Omental fat pad (tissue), 3 donors: ENCODE measurements at regions not wholly inside any gene's neighbourhood (a gene's known extent, or its start where the extent isn't known, plus 50 kb on each side); places are given as distances from the start of the nearest gene placed in this dataset.

Experiments used
- ATAC-seq: fragments of 150-250 bp; one replicate; pipeline ENCODE4 v1.9.1; 2016; ENCODE audit warnings: mild to moderate bottlenecking, moderate library complexity; ENCODE audit not compliant: low FRiP score
- DNase-seq: peaks from one replicate; pipeline ENCODE4 v3.0.0-alpha.2; 2019; ENCODE audit warnings: low spot score
- TF ChIP-seq, protein P1 (sequence below), 3 donors: fragments of 450-650 bp; IDR thresholded peaks; one replicate each; pipeline ENCODE4 v1.5.1; 2016 to 2017; ENCODE audit warnings: antibody characterized with exemption in 3 of 3, mild to moderate bottlenecking in 3 of 3, moderate library complexity in 2 of 3

DNA sequence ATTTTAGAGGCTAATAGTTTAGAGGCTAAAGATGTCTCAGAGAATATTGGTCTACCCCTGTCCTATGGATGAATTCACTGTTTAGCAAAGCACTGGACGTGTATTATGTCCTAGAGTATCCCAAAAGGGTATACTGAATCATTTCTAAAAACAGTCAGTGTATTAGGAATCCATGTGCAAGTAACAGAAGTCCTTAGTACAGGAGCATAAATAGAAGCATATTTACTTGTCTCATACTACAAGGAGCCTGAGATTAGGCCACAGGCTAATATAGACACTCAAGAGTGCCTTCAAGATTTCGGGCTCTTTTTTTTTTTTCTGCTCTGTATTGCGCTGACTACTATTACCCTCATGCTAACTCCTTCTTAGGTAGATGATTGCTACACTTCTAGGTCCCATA is 518.9 kb downstream of the USP25 start:
- TF ChIP-seq, protein P1, sequence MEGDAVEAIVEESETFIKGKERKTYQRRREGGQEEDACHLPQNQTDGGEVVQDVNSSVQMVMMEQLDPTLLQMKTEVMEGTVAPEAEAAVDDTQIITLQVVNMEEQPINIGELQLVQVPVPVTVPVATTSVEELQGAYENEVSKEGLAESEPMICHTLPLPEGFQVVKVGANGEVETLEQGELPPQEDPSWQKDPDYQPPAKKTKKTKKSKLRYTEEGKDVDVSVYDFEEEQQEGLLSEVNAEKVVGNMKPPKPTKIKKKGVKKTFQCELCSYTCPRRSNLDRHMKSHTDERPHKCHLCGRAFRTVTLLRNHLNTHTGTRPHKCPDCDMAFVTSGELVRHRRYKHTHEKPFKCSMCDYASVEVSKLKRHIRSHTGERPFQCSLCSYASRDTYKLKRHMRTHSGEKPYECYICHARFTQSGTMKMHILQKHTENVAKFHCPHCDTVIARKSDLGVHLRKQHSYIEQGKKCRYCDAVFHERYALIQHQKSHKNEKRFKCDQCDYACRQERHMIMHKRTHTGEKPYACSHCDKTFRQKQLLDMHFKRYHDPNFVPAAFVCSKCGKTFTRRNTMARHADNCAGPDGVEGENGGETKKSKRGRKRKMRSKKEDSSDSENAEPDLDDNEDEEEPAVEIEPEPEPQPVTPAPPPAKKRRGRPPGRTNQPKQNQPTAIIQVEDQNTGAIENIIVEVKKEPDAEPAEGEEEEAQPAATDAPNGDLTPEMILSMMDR (IDR thresholded peaks at IDR 0.05) = no peak
- ATAC-seq = no peak
- no peak for DNase-seq

DNA sequence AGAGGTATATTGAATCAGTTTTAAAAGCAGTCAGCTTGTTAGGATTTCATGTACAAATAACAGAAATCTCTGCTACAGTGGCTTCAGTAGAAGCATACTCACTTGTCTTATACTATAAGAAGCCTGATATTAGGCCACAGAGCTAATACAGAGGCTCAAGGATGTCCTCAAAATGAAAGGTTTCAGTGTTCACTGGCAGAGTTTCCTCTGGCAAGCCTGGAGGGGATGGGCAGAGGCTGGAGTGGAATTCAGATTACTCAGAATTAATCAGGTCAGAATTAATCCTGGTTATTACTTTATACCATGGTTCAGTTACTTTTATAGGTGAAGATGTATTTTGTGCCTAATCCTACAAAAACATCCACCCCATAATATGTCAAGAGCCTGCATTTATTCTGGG is 520.5 kb downstream of the USP25 start:
- TF ChIP-seq, protein P1 (IDR thresholded peaks at IDR 0.05) = no peak
- DNase-seq = no peak
- ATAC-seq = no peak

DNA sequence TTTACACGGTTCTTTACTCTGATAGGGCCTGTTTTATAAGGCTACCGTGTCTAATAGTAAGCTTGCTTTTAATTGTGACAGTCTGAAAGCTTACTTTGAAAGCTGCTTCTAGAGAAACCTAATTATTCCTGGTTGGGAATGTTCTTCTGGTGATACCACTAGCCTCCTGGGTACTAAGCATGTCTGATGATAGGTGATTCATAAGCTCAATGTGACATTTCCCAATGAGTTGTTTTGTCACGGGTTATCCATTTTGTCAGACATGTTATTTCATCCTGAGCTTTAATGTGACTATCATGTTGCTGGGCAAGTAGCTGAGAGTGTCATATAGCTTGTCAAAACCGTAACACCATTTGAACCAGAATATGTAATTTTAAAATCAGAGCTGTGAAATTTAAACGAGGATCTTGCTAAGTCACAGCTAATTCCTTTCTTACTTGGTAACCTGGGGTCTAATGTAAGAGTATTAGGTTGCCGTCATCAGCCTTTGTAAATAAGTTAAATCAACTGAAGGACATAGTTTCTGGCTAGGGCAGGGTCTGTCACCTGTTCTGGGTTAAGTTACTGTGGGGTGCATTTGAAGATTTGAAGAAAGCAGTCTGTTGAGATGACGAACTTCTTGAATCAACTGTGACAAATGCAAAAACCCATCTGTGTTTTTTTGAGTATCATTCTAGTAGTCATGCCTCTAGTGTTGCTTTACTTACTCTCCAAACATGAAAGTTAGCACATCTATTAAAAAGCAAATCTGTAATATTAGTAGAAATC is 529.2 kb downstream of the USP25 start:
- TF ChIP-seq, protein P1 (IDR thresholded peaks at IDR 0.05) = no peak
- ATAC-seq (no peak), DNase-seq (no peak)

DNA sequence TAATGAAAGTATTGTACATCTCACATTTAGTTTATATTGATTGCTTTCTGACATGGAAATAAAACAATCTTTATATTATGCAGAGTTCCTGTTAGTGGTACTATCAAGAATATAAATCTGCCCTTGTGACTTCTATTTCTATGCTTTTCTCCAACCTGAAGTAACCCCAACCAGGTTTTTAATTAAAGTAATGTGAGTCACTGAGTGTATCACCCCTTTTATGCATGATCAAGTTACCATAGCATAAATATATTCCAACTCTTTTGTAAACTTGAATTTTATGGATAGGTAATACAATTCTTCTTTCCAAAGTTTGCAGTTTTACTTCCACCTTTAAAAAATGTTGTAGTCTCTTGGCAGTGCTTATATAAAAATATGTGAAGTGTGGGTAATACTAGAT is 532.3 kb downstream of the USP25 start:
- no peak for ATAC-seq
- TF ChIP-seq, protein P1 (IDR thresholded peaks at IDR 0.05) = no peak
- DNase-seq = no peak

DNA sequence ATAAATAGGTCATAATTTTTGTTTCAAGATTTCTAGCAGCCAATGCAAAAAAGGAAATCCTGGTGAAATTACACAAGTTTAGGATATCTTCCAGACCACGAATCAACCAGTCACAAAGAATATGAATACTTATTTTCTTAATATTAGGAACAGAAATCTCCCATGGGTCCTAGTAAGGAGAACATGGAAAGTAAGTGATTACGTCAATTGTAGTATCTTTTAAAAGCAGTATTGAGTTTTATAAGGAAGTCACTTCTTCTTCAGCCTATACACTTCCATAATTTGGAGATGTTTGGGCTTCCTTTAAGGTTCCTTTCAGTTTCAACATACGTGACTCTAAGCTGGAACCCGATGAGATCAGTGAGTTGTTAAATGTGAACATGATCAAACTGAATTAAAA is 534.5 kb downstream of the USP25 start:
- ATAC-seq = no peak
- TF ChIP-seq, protein P1 (IDR thresholded peaks at IDR 0.05) = no peak
- DNase-seq = no peak

DNA sequence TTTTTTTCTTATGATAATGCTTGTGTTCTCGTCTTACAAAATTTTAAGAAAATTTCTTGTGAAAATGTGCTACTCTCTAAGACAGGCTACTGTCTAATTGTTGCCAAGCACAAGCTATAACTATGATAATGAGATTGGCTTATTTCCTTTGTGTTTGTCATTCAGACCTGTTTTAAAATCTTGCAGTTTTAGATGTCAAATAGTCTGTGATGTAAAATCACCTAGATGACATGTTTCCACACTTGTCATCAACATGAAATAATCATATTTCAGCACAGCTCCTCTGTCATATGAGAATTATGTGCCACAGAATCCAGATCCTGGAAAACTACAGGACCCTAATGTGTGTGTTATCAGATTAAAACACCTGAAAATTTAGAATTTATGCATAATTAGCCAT is 539.7 kb downstream of the USP25 start:
- DNase-seq (no peak), ATAC-seq (no peak)
- TF ChIP-seq, protein P1 (IDR thresholded peaks at IDR 0.05) = no peak
